Spleen (tissue), 7 donors: ENCODE measurements at regions not wholly inside any gene's neighbourhood (a gene's known extent, or its start where the extent isn't known, plus 50 kb on each side); places are given as distances from the start of the nearest gene placed in this dataset.

ENCODE experiments used
- POLR2A ChIP-seq, 3 donors: fragments of 450-650 bp; IDR thresholded peaks; one replicate each; pipeline ENCODE4 v1.5.1; 2017; ENCODE audit warnings: antibody characterized with exemption in 3 of 3, mild to moderate bottlenecking in 1 of 3
- TF ChIP-seq, protein P1 (sequence below), 11 experiments: fragments of 200-600 bp in 7 of 11; fragments of 450-650 bp in 4 of 11; sonication (generic) in 4 of 11; IDR thresholded peaks in 8 of 11; conservative IDR thresholded peaks in 3 of 11; 1 replicate in 7 of 11; 2 replicates in 4 of 11; pipeline versions ENCODE4 v1.4.0 to v1.8.0; 2016 to 2021; ENCODE audit warnings: antibody characterized with exemption in 11 of 11, inconsistent platforms in 4 of 11, mild to moderate bottlenecking in 1 of 11
- donor health status: DM: no; HTN: no; CAD: no; lungs with moderate emphysema.
- donor health status: DM: no; HTN: no; CAD: no.
- donor health status: DM: no; HTN: no; CAD: no.

DNA sequence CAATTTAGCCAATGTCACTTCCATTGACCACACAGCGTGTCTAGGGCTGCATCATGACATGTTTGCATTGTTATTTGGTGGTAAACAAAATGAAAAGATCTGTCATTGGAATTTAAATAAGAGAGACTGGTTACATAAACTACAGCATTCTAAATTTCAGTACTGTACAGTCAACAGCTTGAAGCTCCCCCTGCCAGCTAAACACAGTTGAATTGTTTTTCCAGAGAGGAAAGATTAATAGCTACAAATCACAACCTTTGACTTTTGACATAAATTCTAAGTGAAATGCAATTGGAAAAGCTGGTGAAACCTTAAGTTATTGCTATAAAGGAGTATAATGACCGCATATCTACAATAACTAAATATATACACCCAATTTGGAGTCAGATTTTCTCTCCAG lies 1600.0 kb upstream of the ACVR2A start:
- TF ChIP-seq, protein P1, sequence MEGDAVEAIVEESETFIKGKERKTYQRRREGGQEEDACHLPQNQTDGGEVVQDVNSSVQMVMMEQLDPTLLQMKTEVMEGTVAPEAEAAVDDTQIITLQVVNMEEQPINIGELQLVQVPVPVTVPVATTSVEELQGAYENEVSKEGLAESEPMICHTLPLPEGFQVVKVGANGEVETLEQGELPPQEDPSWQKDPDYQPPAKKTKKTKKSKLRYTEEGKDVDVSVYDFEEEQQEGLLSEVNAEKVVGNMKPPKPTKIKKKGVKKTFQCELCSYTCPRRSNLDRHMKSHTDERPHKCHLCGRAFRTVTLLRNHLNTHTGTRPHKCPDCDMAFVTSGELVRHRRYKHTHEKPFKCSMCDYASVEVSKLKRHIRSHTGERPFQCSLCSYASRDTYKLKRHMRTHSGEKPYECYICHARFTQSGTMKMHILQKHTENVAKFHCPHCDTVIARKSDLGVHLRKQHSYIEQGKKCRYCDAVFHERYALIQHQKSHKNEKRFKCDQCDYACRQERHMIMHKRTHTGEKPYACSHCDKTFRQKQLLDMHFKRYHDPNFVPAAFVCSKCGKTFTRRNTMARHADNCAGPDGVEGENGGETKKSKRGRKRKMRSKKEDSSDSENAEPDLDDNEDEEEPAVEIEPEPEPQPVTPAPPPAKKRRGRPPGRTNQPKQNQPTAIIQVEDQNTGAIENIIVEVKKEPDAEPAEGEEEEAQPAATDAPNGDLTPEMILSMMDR (IDR thresholded peaks at IDR 0.05 in 8 of 11, conservative IDR thresholded peaks at IDR 0.05 in 3 of 11), result no peak
- TF ChIP-seq POLR2A (IDR thresholded peaks at IDR 0.05), result no peak
